Parathyroid adenoma (tissue), 2 donors: ENCODE measurements at regions not wholly inside any gene's neighbourhood (a gene's known extent, or its start where the extent isn't known, plus 50 kb on each side); places are given as distances from the start of the nearest gene placed in this dataset.

Source experiments
- H2AFZ ChIP-seq: fragments of 300-600 bp; sonication (generic); one replicate; pipeline ENCODE4 v1.7.0; 2017; ENCODE audit warnings: antibody characterized with exemption, mild to moderate bottlenecking
- H3K27ac ChIP-seq: fragments of 300-600 bp; sonication (generic); one replicate; pipeline ENCODE4 v1.7.0; 2017
- H3K27me3 ChIP-seq: fragments of 300-600 bp; sonication (generic); one replicate; pipeline ENCODE4 v1.7.0; 2017; ENCODE audit warnings: low read length; ENCODE audit not compliant: control insufficient read depth, insufficient read depth
- H3K36me3 ChIP-seq: fragments of 300-600 bp; sonication (generic); one replicate; pipeline ENCODE4 v1.7.0; 2017; ENCODE audit warnings: low read length; ENCODE audit not compliant: control insufficient read depth, insufficient read depth
- H3K4me1 ChIP-seq: fragments of 300-600 bp; sonication (generic); one replicate; pipeline ENCODE4 v1.7.0; 2017; ENCODE audit warnings: control low read depth
- H3K4me2 ChIP-seq: fragments of 300-600 bp; sonication (generic); one replicate; pipeline ENCODE4 v1.7.0; 2017; ENCODE audit warnings: low read length
- H3K4me3 ChIP-seq: fragments of 300-600 bp; sonication (generic); one replicate; pipeline ENCODE4 v1.7.0; 2017; ENCODE audit warnings: low read depth, low read length
- H3K79me2 ChIP-seq: fragments of 300-600 bp; sonication (generic); one replicate; pipeline ENCODE4 v1.7.0; 2017; ENCODE audit warnings: control low read depth
- H3K9ac ChIP-seq: fragments of 300-600 bp; sonication (generic); one replicate; pipeline ENCODE4 v1.7.0; 2017; ENCODE audit warnings: mild to moderate bottlenecking
- H3K9me3 ChIP-seq: fragments of 300-600 bp; sonication (generic); one replicate; pipeline ENCODE4 v1.7.0; 2017; ENCODE audit warnings: low read length; ENCODE audit not compliant: control insufficient read depth
- TF ChIP-seq, protein P1 (sequence below): fragments of 300-600 bp; sonication (generic); IDR thresholded peaks from one replicate; pipeline ENCODE4 v1.7.0; 2017; ENCODE audit warnings: antibody characterized with exemption, mild to moderate bottlenecking
- donor health status: primary hyperparathyroidism.

DNA sequence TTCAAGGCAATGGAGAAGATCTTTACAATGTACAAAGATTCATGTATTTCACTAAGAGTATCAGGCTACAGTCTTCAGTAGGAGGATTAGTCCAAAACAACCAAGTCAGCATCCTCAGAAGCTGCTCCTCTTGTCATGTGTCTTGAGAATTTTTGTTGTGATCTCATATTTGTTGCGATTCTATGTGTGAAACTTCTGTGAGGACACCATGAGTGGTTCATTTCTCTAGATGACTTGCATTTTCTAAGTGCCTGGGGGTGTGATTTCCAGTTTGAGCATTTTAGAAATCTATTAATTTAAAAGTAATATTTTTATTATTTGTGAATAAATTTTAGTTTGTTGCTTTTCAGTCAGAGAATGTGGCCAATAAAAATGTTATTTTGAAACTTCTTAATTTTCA, 94.5 kb downstream of the RAP2A start:
- TF ChIP-seq, protein P1, sequence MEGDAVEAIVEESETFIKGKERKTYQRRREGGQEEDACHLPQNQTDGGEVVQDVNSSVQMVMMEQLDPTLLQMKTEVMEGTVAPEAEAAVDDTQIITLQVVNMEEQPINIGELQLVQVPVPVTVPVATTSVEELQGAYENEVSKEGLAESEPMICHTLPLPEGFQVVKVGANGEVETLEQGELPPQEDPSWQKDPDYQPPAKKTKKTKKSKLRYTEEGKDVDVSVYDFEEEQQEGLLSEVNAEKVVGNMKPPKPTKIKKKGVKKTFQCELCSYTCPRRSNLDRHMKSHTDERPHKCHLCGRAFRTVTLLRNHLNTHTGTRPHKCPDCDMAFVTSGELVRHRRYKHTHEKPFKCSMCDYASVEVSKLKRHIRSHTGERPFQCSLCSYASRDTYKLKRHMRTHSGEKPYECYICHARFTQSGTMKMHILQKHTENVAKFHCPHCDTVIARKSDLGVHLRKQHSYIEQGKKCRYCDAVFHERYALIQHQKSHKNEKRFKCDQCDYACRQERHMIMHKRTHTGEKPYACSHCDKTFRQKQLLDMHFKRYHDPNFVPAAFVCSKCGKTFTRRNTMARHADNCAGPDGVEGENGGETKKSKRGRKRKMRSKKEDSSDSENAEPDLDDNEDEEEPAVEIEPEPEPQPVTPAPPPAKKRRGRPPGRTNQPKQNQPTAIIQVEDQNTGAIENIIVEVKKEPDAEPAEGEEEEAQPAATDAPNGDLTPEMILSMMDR: no peak
- Histone ChIP-seq H3K27ac (no peak overlapping the region), H3K9me3 (no peaks in the 10 kb centered on the region), H3K27me3 (no peaks in the 10 kb centered on the region), H3K4me1 (no peaks in the 10 kb centered on the region), H3K4me2 (no peak overlapping the region), H2AFZ (no peak overlapping the region), H3K9ac (no peak overlapping the region), H3K36me3 (no peaks in the 10 kb centered on the region), H3K4me3 (no peak overlapping the region), H3K79me2 (no peaks in the 10 kb centered on the region)

DNA sequence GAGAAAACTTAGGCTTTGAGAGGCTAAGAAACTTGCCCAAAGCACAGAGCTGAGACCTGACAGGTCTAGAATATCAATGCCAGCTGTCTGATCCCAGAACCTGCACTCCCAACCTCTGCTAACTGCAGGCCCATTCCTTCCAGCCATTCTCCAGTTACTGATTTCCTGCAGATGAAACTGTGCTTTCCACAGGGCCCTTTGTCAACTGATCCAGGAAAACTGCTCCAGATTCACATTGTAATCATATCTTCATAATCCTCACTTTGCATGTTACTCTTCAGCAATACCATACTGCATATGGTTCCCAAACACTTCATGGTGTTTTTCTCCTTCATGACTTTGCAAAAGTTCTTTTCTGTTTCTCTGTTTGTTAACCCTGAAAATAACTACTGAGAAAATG, 100.6 kb downstream of the RAP2A start:
- TF ChIP-seq, protein P1: no peak
- Histone ChIP-seq H3K9me3 (no peaks in the 10 kb centered on the region), H3K4me3 (no peak overlapping the region), H3K4me1 (no peaks in the 10 kb centered on the region), H3K4me2 (no peak overlapping the region), H3K27me3 (no peaks in the 10 kb centered on the region), H2AFZ (no peak overlapping the region), H3K27ac (no peak overlapping the region), H3K79me2 (no peaks in the 10 kb centered on the region), H3K9ac (no peak overlapping the region), H3K36me3 (no peaks in the 10 kb centered on the region)

DNA sequence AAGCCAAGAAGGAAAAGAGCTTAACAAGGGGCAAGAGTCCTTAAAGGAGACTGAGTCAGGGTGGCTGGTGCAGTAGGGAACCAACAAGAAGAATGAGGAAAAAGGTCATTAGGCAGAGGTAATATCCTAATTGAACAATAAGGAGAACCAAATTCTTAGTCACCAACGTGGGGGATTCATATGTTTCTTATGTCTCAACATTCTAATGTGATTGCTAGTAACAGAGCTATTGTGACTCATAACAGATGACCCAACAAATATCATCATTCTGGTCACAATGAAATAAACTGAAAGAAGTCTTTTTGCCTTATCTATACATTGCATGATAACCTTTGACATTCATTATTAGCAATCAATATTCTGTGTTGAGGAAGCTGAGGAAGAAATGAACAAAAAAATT, 101.6 kb downstream of the RAP2A start:
- H3K9me3 ChIP-seq: no peaks in the 10 kb centered on the region
- H3K36me3 ChIP-seq: no peaks in the 10 kb centered on the region
- no peak overlapping the region for H3K4me3 ChIP-seq
- no peaks in the 10 kb centered on the region for H3K79me2 ChIP-seq
- no peak overlapping the region for H3K27ac ChIP-seq
- H3K9ac ChIP-seq: no peak overlapping the region
- no peaks in the 10 kb centered on the region for H3K27me3 ChIP-seq
- TF ChIP-seq, protein P1: no peak
- H3K4me1 ChIP-seq: no peaks in the 10 kb centered on the region
- H3K4me2 ChIP-seq: no peak overlapping the region
- no peak overlapping the region for H2AFZ ChIP-seq

DNA sequence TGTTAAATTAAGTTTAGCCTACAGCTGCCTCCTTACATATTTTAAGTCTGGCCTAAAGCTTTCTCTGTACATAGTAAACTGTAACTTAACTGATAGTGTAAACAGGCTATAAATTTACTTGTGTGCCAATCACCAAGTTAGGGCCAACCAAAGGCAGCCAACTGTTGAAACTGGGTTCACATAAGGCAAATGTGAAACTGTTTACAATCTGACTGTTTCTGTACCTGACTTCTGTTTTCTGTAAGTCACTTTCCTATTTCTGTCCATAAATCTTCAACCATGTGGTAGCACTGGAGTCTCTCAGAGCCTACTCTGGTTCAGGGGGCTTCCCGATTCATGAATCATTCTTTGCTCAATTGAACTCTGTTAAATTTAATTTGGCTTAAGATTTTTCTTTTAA, 103.1 kb downstream of the RAP2A start:
- TF ChIP-seq, protein P1: no peak
- Histone ChIP-seq H2AFZ (no peak overlapping the region), H3K9ac (no peak overlapping the region), H3K4me2 (no peak overlapping the region), H3K79me2 (no peaks in the 10 kb centered on the region), H3K4me3 (no peak overlapping the region), H3K27ac (no peak overlapping the region), H3K9me3 (no peaks in the 10 kb centered on the region), H3K27me3 (no peaks in the 10 kb centered on the region), H3K4me1 (no peaks in the 10 kb centered on the region), H3K36me3 (no peaks in the 10 kb centered on the region)

DNA sequence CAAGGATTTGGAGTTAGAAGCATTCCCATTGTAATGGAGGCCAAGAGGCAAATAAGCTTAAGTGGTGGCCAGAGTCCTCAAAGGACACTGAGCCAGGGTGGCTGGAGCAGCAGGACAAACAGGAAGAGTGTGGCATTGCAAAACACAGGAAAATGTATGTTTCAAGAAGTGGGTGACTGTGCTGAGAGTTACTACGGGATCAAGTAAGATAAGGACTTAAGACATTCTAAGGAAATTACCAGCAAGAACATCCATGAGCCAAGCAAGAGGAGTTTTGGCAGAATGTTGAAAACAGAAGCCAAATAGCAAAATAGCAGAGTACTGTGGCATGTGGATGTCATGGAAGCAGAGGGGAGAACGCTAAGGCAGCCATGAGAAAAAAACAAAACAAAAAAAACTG, 104.2 kb downstream of the RAP2A start:
- Histone ChIP-seq H3K79me2 (no peaks in the 10 kb centered on the region), H3K9ac (no peak overlapping the region), H2AFZ (no peak overlapping the region), H3K9me3 (no peaks in the 10 kb centered on the region), H3K4me2 (no peak overlapping the region), H3K36me3 (no peaks in the 10 kb centered on the region), H3K4me3 (no peak overlapping the region), H3K4me1 (no peaks in the 10 kb centered on the region), H3K27ac (no peak overlapping the region), H3K27me3 (no peaks in the 10 kb centered on the region)
- TF ChIP-seq, protein P1: no peak
